ENCODE measurements at regions not wholly inside any gene's neighbourhood (a gene's known extent, or its start where the extent isn't known, plus 50 kb on each side); places are given as distances from the start of the nearest gene placed in this dataset.

GRCh38 chr3:83902787-83903533, 1055.8 kb upstream of the CADM2 start:
- TF ChIP-seq POLR2A (IDR thresholded peaks at IDR 0.05) = no peak
- TF ChIP-seq, protein P1, sequence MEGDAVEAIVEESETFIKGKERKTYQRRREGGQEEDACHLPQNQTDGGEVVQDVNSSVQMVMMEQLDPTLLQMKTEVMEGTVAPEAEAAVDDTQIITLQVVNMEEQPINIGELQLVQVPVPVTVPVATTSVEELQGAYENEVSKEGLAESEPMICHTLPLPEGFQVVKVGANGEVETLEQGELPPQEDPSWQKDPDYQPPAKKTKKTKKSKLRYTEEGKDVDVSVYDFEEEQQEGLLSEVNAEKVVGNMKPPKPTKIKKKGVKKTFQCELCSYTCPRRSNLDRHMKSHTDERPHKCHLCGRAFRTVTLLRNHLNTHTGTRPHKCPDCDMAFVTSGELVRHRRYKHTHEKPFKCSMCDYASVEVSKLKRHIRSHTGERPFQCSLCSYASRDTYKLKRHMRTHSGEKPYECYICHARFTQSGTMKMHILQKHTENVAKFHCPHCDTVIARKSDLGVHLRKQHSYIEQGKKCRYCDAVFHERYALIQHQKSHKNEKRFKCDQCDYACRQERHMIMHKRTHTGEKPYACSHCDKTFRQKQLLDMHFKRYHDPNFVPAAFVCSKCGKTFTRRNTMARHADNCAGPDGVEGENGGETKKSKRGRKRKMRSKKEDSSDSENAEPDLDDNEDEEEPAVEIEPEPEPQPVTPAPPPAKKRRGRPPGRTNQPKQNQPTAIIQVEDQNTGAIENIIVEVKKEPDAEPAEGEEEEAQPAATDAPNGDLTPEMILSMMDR (IDR thresholded peaks at IDR 0.05) = no peak

Measured in prostate gland (tissue), 2 donors.